DMS 273 treated with DMSO at 0.1 percent for 48 hours (cell line): ENCODE measurements at regions not wholly inside any gene's neighbourhood (a gene's known extent, or its start where the extent isn't known, plus 50 kb on each side); places are given as distances from the start of the nearest gene placed in this dataset.
"Not testable (repeated sequence)": the region's sequence is repeated elsewhere in the genome, so short reads cannot be mapped to it uniquely, and the experiment has no call there.

ENCODE experiments used
- DNase-seq: peaks from one replicate; lab custom pipeline; 2025; lab: John Stamatoyannopoulos, UW

DNA sequence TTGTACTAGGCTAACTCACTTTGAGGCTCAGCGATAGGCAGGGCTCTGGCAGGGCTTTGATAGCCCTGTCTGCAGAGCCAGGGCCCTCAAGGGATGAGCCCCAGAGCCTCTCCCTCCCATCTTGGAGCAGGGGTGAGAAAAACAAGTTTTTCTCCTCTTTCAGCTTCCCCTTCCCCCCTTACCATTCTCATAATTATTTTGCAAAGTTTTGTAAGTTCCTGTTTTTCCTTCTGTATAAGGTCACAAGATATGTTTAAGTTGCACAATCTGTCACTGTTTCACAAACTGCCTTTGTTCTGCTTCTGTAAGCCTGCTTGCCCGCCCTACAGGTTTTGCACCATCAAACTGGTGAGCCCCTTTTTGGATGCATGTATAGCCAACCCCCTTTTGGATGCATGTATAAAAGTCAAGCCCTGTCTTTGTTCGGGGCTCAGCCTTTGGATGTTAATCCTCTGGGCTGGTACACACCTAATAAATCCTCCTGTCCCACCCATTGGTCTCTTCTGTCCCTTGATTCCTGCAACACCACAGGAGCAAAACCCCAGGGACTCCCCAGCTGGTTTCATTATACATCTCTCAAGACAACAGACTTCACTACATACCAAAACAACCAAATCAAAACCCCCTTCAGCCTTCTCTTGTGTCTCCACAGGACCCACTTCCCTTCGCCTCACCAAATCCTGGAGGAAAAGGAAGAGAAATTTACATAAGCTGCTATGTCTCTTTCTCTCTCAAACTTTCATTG is 52.5 kb upstream of the RESF1 start:
- no peak for DNase-seq

- no peak for DNase-seq
These were observed 56.2 kb upstream of the RESF1 start for GRCh38 chr12:31903025-31903424.

GRCh38 chr12:31900271-31900670 is 58.9 kb upstream of the RESF1 start:
- DNase-seq, result no peak

- DNase-seq, result no peak
These were observed 60.1 kb upstream of the RESF1 start for GRCh38 chr12:31899109-31899508.

DNA sequence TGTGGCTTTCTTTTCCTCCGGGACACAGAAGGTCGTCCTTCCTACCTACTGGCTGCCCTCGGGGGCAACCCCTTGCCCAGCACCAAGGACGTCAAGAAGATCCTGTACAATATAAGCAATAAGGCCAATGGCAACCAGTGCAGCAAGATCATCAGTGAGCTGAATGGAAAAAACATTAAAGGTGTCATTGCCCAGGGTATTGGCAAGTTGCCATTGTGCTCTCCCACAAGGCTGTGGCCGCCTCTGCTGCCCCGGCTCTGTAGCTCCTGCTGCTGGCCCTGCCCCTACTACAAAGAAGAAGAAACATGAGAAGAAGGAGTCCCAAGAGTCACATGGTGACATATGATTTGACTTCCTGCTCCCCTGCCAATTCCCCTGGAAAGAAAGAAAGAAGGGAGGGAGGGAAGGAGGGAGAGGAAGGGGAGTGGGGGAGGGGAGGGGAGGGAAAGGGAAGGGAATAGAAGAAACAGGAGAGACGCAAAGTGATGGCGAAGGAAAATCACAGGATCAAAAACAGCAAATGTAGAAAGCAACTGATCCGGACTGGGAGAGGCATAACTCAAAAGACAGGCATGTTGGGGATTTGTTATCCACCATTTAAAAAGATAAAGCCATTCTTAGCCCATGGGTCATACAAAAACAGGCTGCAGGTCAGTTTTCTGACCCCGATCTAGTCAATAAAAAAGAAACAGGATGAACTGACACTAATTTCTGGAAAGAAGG is 61.3 kb upstream of the RESF1 start:
- DNase-seq, result peak; percentile 10

- not testable (repeated sequence) for DNase-seq
These were observed 62.1 kb upstream of the RESF1 start for GRCh38 chr12:31897092-31897491.

GRCh38 chr12:31896514-31897039 is 62.6 kb upstream of the RESF1 start:
- DNase-seq, result no peak

- no peak for DNase-seq
These were observed 63.6 kb upstream of the RESF1 start for GRCh38 chr12:31895449-31896150.

- no peak for DNase-seq
These were observed 68.6 kb upstream of the RESF1 start for GRCh38 chr12:31890295-31891285.

GRCh38 chr12:31887109-31887811 is 72.0 kb upstream of the RESF1 start:
- no peak for DNase-seq

- not testable (repeated sequence) for DNase-seq
These were observed 76.5 kb upstream of the RESF1 start for GRCh38 chr12:31882682-31883081.

GRCh38 chr12:31880340-31880739 is 78.9 kb upstream of the RESF1 start:
- peak; percentile 39 for DNase-seq

DNA sequence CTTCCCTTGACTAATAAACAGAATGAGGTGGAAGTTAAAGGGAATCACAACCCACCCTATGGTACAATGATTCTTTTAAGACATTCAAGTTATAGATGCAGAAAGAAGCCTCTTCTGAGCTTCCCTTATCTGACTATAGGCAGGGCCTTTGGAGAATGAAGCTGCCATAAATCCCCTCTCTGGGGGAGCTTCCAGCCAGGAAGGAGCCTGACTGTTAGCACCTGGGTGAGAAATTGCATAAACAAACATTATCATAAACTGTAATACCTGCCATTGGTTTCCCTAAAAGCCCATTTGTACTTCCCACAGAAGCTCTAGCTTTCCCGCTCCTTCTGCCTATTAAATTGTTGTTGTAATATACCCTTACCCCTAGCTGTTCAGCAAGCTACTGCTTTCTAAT is 81.3 kb upstream of the RESF1 start:
- DNase-seq, result no peak

- DNase-seq, result no peak
These were observed 82.4 kb upstream of the RESF1 start for GRCh38 chr12:31876568-31877424.

DNA sequence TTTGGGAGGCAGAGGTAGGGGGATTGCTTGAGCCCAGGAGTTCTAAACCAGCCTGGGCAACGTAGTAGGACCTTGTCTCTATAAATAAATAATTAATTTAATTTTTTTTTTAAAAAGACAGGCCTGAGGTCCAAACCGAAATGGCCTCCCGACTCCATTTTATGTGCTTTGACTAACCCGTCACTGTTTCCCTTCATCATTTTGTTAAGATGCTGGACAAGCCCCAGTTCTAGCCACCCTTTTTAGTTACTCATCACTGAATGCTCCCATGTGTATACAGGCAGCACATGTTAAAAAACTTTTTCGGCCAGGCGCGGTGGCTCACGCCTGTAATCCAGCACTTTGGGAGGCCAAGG is 83.6 kb upstream of the RESF1 start:
- DNase-seq, result no peak

GRCh38 chr12:31874961-31875608 is 84.1 kb upstream of the RESF1 start:
- DNase-seq, result no peak

DNA sequence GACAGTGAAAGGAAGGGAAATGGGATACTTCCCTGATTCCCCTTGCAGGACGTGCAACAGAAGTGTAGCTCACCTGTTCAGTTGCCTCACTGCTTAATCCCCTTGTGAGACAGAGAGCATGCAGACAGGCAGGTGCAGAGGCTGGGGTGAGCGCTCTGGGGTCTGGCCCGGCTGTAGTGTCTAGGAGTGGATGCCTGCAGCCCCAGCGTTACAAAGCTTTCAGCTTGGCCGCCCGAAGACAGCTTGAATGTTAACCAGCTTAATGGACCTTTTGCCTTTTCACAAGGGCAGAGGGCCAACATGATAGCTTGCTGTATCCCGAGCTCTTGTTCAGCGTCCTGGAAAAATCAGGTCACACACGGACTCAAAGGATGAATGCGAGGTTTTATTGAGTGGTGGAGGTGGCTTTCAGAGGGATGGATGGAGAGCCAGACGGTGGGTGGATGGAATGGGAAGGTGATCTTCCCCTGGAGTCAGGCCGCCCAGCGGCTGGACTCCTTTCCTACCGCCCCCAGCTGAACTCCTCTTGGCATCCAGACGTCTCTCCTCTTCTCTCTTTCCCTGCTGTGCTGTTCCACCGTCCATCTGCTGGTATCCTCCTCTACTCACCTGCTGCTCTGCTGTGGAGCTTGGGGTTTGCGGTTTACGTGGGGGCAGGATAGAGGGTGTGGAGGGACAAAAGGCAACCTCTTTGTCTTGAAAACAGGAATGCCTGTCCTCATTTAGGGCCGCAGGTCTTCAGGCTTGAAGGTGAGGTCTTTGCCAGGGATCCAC is 86.2 kb upstream of the RESF1 start:
- peak; percentile 65 for DNase-seq

DNA sequence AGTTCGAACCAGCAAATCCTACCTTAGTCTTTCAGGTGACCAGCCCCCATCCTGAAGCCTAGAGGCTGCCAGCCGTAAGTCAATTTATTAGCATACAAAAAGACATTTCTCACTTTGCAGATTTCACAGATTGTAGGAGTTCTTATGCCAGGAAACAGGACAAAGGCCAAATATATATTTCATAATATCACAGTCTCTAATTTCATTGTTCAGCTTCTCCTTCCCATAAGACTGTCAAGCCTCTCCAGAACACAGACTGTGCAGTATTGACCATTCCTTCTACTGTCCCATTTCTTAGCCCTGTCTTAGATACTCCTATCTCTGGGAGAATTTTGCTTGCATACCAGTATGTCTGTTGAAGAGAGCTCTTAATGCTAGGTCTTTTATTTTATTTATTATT is 89.2 kb upstream of the RESF1 start:
- DNase-seq, result no peak

GRCh38 chr12:31868965-31869364 is 90.2 kb upstream of the RESF1 start:
- peak; percentile 12 for DNase-seq
